ENCODE measurements at regions not wholly inside any gene's neighbourhood (a gene's known extent, or its start where the extent isn't known, plus 50 kb on each side); places are given as distances from the start of the nearest gene placed in this dataset.

- Mint-ChIP-seq H3K36me3 (ENCODE audit: low read depth) (peaks cover 13% of the 10 kb centered on the region), H3K9me3 (no peaks in the 10 kb centered on the region), H3K4me1 (peaks cover 46% of the 10 kb centered on the region), H3K27me3 (ENCODE audit: insufficient read depth) (no peaks in the 10 kb centered on the region), H3K27ac (peak overlapping the region; percentile 48), H3K4me3 (no peak overlapping the region)
- TF ChIP-seq CTCF (conservative IDR thresholded peaks at IDR 0.05) = no peak
- Histone ChIP-seq H3K4me3 (ENCODE audit: low read length) (peak overlapping the region; percentile 59), H3K27ac (ENCODE audit: low read depth, low read length) (no peak overlapping the region), H3K4me1 (ENCODE audit: control insufficient read depth, insufficient read depth, low read length) (peaks cover 25% of the 10 kb centered on the region), H3K9ac (ENCODE audit: extremely low read depth, low read length, poor library complexity, severe bottlenecking) (no peak overlapping the region), H3K36me3 (ENCODE audit: control insufficient read depth, insufficient read depth, low read length) (peaks cover 4% of the 10 kb centered on the region), H3K27me3 (ENCODE audit: control insufficient read depth, insufficient read depth, low read length, poor library complexity, severe bottlenecking) (no peaks in the 10 kb centered on the region), H3K9me3 (ENCODE audit: control insufficient read depth, low read length) (no peaks in the 10 kb centered on the region)
- WGBS, 2 experiments (ENCODE audit: insufficient coverage in 1 of 2, insufficient read length in 1 of 2) = 67 to 88% methylated on average over 1 to 3 of the region's 3 CpGs
- DNase-seq = no peak
Measured at GRCh38 chr9:546235-546634, 295.3 kb upstream of the DMRT1 start.

- peak; percentile 63 for TF ChIP-seq CTCF (conservative IDR thresholded peaks at IDR 0.05)
- WGBS, 2 experiments (ENCODE audit: insufficient coverage in 1 of 2, insufficient read length in 1 of 2) = 13 to 23% methylated on average over 3 of the region's 3 CpGs
- H3K36me3 Mint-ChIP-seq (ENCODE audit: low read depth) = peaks cover 12% of the 10 kb centered on the region
- no peaks in the 10 kb centered on the region for H3K9me3 Mint-ChIP-seq
- Histone ChIP-seq H3K27me3 (ENCODE audit: control insufficient read depth, insufficient read depth, low read length, poor library complexity, severe bottlenecking) (no peaks in the 10 kb centered on the region), H3K4me1 (ENCODE audit: control insufficient read depth, insufficient read depth, low read length) (peaks cover 25% of the 10 kb centered on the region), H3K27ac (ENCODE audit: low read depth, low read length) (no peak overlapping the region), H3K36me3 (ENCODE audit: control insufficient read depth, insufficient read depth, low read length) (peaks cover 4% of the 10 kb centered on the region), H3K4me3 (ENCODE audit: low read length) (peak overlapping the region; percentile 59), H3K9me3 (ENCODE audit: control insufficient read depth, low read length) (peaks cover 5% of the 10 kb centered on the region), H3K9ac (ENCODE audit: extremely low read depth, low read length, poor library complexity, severe bottlenecking) (no peak overlapping the region)
- peak; percentile 69 for DNase-seq
- peak overlapping the region; percentile 20 for H3K4me3 Mint-ChIP-seq
- no peaks in the 10 kb centered on the region for H3K27me3 Mint-ChIP-seq (ENCODE audit: insufficient read depth)
- H3K27ac Mint-ChIP-seq = peak overlapping the region; percentile 46
- peaks cover 49% of the 10 kb centered on the region for H3K4me1 Mint-ChIP-seq
Measured at GRCh38 chr9:546797-547223, 294.7 kb upstream of the DMRT1 start.

- Mint-ChIP-seq H3K4me1 (peaks cover 51% of the 10 kb centered on the region), H3K4me3 (no peak overlapping the region)
- 76 to 84% methylated on average over 4 to 5 of the region's 5 CpGs for WGBS, 2 experiments (ENCODE audit: insufficient coverage in 1 of 2, insufficient read length in 1 of 2)
Measured at GRCh38 chr9:547314-547713, 294.2 kb upstream of the DMRT1 start.

More at GRCh38 chr9:547314-547713, 294.2 kb upstream of the DMRT1 start:
- H3K9ac ChIP-seq (ENCODE audit: extremely low read depth, low read length, poor library complexity, severe bottlenecking) = no peak overlapping the region
- peak overlapping the region; percentile 59 for H3K4me3 ChIP-seq (ENCODE audit: low read length)
- H3K27ac ChIP-seq (ENCODE audit: low read depth, low read length) = no peak overlapping the region
- H3K9me3 ChIP-seq (ENCODE audit: control insufficient read depth, low read length) = peaks cover 5% of the 10 kb centered on the region
- Mint-ChIP-seq H3K36me3 (ENCODE audit: low read depth) (peaks cover 11% of the 10 kb centered on the region), H3K27ac (peak overlapping the region; percentile 46), H3K27me3 (ENCODE audit: insufficient read depth) (no peaks in the 10 kb centered on the region), H3K9me3 (no peaks in the 10 kb centered on the region)
- peaks cover 25% of the 10 kb centered on the region for H3K4me1 ChIP-seq (ENCODE audit: control insufficient read depth, insufficient read depth, low read length)
- DNase-seq = no peak
- peaks cover 4% of the 10 kb centered on the region for H3K36me3 ChIP-seq (ENCODE audit: control insufficient read depth, insufficient read depth, low read length)
- no peaks in the 10 kb centered on the region for H3K27me3 ChIP-seq (ENCODE audit: control insufficient read depth, insufficient read depth, low read length, poor library complexity, severe bottlenecking)
- no peak for TF ChIP-seq CTCF (conservative IDR thresholded peaks at IDR 0.05)
